ENCODE measurements at regions not wholly inside any gene's neighbourhood (a gene's known extent, or its start where the extent isn't known, plus 50 kb on each side); places are given as distances from the start of the nearest gene placed in this dataset.

GRCh38 chr12:98121963-98122362, 393.4 kb upstream of the TMPO start:
- no peak for TF ChIP-seq CTCF (conservative IDR thresholded peaks at IDR 0.05 in 1 of 2, IDR thresholded peaks at IDR 0.05 in 1 of 2; ENCODE audit: extremely low read depth in 1 of 2, insufficient read depth in 1 of 2, low read depth in 1 of 2, low read length in 2 of 2)
- no peak for TF ChIP-seq EZH2 (IDR thresholded peaks at IDR 0.05; ENCODE audit: borderline replicate concordance, low read length)
